PC-3 (cell line): ENCODE measurements at regions not wholly inside any gene's neighbourhood (a gene's known extent, or its start where the extent isn't known, plus 50 kb on each side); places are given as distances from the start of the nearest gene placed in this dataset.

Source experiments
- EZH2 ChIP-seq: fragments of 300-600 bp; sonication (generic); IDR thresholded peaks from one replicate; pipeline ENCODE4 v1.6.1; 2017; ENCODE audit warnings: antibody characterized with exemption, mild to moderate bottlenecking, low read length; ENCODE audit not compliant: unreplicated experiment
- EZH2phosphoT487 ChIP-seq: fragments of 300-600 bp; sonication (generic); IDR thresholded peaks from 2 replicates; pipeline ENCODE4 v1.6.1; 2018; ENCODE audit warnings: mild to moderate bottlenecking, antibody characterized with exemption, low read length, borderline replicate concordance

DNA sequence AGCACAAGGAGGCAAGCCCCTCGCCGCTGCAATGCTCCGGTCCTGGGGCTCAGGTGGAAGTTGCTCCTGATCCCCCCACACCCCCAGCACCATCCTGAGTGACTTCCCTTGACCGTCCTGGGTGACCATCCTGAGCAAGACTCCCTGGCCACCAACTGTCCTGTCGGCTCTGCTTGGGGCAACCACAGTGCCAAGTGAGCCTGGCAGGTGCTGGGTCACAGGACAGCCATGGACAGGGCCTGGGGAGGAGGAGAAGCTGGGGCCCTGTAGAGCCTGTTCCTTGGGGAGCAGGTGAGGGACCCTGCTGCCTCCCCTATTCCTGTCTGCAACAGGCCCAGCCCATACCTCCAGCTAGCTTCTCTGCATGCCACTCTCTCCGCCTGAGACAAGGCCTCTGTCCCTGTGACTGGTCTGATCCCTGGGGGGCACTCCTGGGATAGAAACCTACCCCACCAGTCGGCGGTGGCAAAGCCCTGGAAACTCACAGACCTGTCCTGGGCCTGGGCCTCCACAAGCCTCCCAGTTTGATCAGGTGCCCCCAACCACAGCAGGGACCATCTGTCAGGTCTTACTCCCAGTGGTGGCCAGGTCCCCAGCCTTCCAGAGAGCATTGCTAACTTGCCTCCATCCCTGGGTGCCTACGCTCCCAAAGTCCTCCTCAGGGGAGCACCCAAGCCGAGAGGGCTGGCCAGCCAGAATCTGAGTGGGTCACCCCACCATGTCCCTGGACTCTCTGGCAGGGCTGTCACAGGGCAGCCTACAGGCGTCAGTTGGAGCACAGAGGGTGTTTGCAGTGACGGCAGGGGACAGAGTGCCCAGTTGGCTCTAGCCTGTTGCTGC is 68.7 kb upstream of the WNT7B start:
- TF ChIP-seq EZH2phosphoT487 (no peak), EZH2 (no peak)
